NCI-H187 treated with DMSO at 0.1 percent for 48 hours (cell line): ENCODE measurements at regions not wholly inside any gene's neighbourhood (a gene's known extent, or its start where the extent isn't known, plus 50 kb on each side); places are given as distances from the start of the nearest gene placed in this dataset.
A peak's percentile ranks its signal among the peaks of the same experiment; 100 is the strongest.
"Not testable (repeated sequence)": the region's sequence is repeated elsewhere in the genome, so short reads cannot be mapped to it uniquely, and the experiment has no call there.

Experiments used
- DNase-seq: peaks from one replicate; lab custom pipeline; 2025; lab: John Stamatoyannopoulos, UW

DNA sequence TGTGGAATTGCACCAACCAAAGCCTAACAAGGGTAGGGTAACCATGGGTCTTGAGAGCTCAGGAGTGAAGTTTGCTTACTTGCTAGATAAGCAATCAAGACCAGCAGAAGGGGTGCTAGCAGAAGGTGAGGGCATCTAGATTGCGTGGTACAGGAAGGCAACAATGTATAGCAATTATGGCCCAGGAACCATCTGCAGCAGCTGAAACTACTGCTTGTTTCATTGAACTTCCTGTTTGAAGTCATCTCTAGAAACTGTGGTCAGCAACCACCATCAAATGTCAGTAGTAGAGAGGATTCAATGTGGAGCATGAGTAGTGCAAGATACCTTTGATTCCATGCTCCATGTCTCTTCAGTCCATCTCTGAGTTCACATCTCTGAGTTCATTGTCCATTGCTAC lies 462.1 kb upstream of the GRAMD2B start:
- DNase-seq, result no peak

DNA sequence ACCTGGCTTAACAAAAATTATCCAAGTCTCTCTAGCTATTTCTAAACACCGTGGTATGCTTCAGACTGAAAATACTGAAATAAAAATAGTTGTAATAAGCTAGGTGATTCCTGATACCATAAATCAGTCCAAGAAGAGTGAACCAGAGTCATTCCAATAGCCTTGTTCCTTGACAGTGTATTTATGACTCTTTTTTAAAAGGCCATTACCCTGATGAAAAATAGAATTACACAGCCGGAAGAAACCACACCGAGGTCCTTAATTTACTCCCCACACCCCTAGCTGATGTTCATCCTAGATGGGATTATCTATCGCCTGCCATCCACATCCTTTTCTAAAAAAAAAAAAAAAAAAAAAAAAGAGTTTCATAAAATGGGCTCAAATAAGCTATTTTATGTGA lies 457.6 kb upstream of the GRAMD2B start:
- DNase-seq, result no peak

DNA sequence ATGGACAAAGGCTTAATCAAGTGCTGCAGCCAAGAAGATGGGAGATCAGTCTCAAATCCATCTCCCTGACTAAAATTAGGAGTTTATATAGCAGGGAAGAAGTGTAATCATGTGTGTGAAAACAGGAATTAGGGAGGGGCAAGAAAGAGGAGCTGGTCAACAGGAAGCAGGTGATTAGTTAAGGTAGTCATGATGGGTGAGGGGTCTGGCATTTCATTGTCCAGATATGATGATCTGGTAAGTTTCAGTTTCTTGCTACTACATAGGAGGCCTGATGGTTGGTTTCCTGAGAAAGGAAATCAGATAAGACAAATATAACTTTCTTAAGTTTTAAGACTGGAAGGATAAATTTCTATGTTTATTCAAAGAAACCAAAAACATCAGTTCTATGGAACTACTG lies 455.6 kb upstream of the GRAMD2B start:
- DNase-seq, result no peak

DNA sequence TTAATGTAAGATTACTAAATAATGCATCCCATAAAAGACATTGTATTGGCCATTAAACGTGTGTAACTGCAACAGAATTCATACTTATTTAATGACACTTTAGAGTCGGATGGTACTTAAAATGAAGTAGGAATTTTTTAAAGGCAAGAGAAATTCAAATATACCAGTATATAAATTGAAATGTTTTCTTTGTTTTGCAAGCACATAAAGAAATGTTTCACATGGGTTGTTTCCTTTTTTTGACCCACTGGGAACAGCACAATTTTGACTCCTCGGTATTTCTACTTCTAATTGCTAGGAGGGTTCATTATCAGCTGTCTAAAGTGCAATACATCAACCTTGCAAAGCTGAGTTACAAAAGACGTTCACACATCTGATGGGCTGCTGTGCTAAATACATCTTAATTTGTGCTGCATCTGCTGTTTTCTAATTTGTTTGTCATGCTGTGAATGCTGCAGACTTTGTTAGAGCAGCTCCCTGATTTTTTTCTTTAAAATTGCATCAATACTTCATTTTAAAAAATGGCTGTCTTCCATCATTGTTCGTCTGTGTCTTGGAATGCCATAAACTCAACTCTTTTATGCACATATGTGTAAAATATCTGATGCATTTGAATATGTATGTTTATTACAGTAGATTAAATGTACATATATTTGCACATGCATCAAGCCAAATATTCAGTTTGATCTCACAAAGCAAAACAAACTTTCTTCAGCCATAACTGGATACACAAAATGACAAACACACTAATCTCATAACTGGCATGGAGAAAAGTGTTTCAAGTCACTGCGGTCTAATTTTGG lies 454.0 kb upstream of the GRAMD2B start:
- no peak for DNase-seq

DNA sequence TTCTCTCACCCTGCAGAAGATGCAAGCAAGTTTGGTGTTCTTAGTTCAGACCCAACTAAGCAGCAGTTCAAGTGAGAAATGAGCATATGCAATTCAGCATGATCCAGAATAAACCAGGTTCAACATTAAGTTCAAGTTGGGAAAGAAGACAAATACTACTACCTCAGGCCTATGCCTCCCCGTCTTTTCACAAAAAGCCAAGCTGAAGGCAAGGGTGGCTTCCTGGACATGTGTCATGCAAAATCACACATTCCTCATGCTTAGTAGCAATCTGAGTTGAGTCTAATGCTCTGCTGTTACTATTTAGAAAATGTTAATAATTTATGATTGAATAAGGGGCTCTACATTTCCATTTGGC lies 453.4 kb upstream of the GRAMD2B start:
- no peak for DNase-seq

DNA sequence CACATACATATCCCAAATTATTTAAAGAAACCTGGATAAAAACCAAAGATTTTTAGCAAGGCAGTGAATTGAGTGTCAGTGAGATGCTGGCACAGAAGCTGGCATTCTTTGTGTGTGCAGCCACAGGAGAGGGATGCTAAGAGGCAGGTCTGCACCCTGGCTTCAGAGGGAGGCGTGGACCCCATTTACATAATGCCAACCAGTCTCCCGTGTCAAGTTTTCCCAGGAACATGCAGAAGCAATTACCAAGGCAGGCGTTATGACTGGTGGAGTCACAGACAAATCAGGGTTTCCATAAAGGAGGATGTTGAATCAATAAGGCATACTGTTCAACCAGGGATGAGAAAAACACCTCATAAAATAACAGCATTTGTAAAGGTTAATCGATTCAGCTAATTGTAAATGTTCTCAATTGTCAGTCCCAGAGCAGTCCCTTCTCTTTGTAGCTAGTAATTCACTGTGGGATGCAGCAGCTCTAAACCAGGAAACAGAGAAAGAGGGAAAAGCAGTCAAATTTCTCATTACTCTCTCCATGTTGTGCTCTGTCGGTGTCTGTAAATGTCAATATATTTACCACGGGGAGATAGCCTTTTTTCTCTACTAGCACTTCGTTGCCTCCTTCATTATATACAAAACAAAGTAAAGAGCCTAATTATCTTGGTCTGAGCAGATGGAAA lies 452.4 kb upstream of the GRAMD2B start:
- no peak for DNase-seq

DNA sequence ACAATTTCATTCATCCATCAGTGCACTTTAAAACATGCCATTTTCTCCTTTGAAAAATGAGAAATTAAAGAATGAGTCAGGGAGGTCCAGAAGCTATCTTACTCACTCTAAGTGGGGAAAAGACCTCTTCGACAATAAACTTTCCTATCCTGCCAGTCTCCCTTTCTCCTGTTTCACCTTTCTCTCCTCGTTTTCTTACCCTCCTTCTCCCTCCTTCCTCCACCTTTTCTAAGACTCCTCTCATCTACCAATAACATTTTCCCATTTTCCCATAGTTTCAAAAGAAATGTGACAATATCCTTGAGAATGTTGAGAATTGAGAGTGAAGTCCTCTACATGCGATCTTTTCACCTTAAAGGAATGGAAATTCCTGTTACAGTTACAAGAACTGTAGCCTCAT lies 450.5 kb upstream of the GRAMD2B start:
- DNase-seq, result no peak

DNA sequence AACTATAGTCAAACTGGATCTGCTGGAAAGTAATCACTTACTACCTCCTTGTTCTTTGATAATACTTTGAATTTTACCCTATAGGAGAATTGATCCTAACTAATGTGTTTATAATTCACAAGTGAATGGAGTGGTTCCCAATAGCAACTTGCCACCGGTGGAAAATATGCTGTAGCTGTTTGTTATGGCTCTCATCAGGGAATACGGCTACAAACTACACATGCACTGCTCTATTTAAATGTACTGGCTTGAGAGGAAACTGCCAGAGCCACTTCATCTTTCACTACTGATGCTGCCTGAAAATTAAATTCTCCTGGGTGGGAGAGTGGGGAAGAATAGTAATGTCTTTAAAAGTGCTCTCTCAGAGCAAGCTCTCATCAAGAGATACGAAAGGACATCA lies 448.5 kb upstream of the GRAMD2B start:
- no peak for DNase-seq

DNA sequence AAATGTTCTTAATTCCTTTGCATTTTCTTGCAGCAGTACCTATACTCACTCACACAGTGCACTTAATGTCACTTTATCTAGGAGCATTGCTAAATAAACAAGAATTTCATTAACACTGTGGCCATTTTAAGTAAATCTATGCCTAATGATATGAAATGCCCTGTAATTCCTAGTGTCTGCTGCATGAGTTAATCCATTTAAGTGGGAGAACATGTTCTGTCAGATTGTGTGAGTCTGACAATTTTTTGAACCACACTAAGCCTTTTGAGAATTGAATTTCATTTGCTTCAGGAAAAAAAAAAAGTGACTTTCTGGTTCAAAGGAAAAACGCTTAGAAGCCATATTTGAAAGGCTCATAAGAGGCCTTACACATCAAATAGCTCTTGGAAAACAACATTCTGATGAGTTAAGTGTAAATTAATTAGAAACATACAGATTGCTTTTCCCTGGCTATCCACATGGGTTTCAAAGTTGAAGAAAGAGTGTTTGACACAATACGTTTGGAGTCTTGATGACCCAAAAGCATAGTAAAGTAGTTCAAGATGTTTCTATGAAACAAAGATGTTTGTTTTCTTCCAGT lies 446.7 kb upstream of the GRAMD2B start:
- DNase-seq, result no peak

DNA sequence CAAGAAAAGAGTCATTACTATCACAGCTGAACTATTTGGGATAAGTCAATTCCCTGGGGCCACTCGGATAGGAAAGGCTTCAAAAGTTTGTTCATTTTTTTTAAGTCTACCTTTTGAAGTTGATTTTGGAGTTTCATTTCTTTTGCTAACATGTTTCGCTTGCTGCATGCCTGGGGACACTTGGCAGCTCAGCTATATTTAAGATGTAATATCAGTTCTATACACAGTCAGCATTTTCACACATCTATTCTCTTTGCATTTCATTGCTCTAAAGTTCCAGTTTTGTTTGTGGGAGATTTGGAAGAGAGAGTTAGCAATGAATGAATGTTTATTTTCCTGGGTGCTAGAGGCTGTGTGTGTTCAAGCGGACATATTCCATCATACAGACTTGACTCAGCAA lies 445.2 kb upstream of the GRAMD2B start:
- DNase-seq, result no peak

DNA sequence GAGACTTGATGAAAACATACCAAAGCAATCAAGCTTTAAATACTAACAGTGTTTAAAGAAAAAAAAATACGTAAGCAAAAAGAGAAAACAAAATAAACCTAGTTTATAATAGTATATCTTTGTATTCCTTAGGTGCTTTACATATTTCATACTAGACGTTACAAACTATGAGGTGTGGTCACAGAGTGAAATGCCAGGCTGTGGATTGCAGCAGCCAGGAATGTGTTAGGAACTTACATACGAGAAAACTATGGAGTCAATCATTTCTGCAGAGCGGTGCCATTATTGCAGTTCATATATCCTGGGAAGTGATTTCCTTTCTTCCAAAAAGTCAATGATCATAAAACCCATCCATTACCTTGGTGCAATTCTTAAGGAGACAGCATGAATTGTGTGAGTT lies 443.6 kb upstream of the GRAMD2B start:
- no peak for DNase-seq

DNA sequence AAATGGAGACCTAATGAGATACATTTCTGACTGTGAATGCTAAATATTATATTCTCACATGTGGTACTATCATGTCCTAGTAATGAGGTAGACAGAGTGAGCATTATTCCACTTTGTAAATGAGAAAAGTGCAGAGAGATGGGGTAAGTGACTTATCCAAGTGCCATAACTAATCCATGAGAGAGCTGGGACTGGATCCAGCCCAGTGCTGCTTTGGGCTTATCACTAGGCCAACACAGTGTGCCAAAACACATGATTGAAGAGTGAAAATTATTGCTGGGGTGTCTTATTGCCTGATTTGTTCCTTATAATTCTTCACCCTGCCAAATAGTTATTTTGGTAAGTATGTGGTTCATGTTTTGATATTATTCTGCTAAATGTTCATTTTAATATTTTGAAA lies 442.2 kb upstream of the GRAMD2B start:
- DNase-seq, result no peak

DNA sequence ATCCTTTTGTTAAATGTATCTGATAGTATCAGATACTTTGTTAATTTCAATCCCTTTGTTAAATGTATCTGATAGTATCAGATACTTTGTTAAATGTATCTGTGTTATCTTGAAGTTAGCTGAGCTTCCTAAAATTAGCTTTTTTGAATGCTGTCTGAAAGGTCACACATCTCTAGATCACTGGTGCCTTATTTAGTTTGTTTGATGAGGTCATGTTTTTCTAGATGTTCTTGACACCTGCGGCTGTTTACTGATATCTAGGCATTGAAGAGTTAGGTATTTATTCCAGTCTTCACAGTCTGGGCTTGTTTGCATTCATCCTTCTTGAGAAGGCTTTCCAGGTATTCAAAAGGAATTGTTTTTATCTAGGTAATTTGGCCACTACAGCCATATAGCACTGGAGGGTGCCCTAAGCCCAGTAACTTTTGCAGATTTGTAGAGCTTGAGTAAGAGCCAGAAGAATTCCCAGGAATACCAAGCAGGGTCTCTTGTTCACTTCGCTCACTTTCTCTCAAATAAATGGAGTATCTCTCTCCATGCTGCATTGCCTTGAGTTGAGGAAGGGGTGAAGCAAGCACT lies 435.4 kb upstream of the GRAMD2B start:
- no peak for DNase-seq

DNA sequence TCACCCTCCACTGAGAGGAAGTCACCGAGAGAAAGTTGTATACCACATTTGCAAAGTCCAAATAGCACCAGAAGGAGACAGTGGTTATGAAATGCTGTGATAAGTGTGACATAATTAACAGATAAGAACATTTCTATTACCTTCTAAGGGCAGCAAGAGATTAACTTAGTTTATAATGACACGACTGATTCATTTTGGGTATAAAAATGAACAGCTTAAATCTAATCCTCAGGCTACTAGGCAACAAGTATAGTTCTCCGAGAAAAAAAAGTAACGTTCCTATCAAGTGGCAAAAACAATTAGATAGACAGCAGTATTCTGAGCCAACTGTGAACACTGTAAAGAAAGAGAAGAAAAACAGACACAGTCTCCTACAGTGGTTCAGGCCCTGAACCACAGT lies 431.2 kb upstream of the GRAMD2B start:
- DNase-seq, result no peak

DNA sequence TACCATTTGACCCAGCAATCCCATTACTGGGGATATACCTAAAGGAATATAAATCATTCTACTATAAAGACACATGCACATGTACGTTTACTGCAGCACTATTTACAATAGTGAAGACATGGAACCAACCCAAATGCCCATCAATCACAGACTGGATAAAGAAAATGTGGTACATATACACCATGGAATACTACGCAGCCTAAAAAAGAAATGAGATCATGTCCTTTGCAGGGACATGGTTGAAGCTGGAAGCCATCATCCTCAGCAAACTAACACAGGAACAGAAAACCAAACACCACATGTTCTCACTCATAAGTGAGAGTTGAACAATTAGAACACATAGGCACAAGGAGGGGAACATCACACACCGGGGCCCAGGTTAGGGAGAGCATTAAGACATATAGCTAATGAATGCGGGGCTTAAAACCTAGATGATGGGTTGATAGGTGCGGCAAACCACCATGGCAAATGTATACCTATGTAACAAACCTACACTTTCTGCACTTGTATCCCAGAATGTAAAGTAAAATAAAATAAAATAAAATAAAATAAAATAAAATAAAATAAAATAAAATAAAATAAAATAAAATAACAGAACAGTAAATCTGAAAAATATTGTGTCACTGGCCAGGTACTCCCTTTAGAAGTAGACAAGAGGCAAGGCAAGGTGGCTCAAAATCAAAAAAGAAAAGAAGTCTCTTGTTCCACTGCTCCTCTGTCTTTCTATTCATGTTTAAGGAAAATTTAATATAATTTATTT lies 423.8 kb upstream of the GRAMD2B start:
- not testable (repeated sequence) for DNase-seq

DNA sequence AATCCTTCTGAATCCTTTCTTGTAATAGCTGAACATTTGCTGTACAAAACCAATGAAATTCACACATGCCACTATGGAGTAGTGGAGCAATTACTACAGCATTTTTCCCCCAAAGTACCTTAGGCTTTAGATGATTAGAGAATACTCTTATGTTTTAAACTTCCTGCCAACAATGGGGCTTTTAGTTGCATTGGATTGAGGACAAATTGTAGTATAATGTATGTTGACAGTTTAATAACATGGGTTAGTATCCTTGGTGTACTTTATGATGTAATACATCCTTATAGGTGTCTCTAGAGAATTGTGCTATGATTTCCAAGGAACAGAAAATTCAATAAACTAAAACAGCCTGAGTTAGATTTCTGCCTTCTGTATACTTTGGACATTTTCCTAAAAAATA lies 422.7 kb upstream of the GRAMD2B start:
- no peak for DNase-seq

DNA sequence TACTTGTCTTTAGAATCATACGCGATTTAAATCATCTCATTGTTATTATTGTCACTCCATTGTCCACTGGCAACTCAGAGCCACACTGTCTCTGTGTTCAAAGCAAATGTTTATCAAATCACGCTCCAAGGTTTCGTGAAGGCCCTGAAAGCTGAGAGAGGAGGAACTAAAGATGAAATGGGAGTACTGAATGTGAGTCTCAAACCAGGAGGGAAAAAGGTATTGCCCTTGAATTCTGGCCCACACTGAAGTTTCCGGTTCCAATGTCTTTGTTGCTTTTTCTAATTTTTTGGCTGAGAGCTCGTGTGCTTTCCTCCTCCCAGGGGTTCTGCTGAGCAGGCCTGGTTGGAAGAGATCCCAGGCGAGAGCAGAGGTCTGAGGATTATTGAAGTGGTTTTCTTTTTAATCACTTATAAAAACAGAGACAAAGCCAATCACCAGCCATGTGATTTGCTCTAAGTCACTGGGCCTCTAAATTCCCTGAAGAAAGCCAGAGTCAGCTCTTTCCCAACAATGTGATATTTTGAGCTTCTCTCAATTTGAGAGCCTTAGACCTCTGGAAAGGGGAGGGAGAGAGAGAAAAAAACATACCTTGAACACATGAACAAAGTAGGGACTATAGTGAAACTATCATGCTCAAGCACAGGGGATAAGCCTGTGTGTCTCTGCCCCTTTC lies 420.8 kb upstream of the GRAMD2B start:
- DNase-seq, result no peak

DNA sequence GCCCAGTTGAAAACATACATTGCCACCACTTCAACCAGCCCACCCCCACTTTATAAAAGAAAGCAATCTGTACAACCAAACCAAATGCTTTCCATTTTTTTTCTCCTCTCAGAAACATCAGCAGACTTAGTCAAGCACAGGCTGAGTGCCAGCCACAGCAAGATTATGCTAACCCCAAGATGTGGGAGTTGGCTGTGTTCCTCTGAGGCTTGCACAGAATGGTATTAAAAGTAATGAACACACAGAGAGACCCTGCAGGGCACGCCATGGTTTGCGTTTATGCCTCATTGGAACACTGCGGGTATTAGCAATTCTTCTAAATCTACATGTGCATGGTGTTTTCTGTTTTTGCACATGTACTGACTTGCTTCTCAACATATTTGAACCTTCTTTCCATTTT lies 419.9 kb upstream of the GRAMD2B start:
- DNase-seq, result no peak

DNA sequence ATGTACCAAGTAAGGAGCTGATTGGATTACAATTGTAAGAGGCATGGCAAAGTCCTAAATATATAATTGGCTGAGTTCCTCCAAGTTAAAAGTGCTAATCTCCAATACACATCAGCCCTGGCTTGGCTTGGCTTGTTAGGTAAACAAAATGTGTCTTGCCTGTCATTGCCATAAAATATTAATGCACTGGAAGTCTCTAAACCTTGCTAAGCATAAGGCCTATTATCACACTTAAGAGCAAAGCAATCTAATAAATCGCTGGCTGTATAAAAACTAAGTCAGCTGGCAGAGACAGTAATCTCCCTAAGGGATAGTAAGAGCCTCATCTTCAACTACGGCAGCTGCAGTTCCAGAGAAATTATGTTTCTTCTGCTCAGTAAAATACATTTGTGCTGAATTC lies 418.6 kb upstream of the GRAMD2B start:
- peak; percentile 48 for DNase-seq

DNA sequence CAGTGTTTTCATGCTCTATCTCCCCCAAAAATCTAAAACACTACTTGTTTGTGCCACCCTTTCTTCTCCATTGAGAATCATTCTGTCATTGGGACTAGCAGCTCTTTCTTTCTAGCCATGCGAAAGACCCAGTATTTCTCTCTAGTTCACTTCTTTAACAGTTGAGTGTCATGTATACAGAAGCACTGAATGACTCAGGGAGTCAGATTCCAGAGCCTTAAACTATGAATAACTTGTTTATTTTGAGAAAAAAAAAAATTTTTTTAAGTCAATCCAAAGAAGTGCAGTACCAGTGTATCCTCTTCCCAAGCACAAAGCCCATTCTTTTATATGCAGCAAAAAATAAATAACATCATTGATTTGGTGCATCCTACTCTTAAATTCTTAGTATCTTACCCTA lies 415.4 kb upstream of the GRAMD2B start:
- DNase-seq, result no peak

DNA sequence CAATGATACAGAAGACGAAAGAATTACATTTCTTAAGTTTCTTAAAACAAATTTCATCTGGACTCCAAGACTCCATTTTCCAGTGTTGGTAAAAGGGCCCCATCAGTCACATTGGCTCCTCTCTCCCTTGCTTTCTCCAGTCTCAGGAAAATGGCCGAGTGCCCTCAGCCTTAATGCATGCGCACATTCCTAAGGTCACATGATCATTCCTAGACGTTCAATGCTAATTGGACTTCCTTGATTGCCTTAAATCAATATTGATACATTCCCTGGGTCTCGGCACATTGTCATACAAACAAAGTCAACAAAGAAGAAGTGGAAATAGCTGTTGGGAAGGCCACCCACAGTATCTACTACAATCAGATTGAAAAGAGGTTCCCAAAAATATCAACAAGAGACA lies 413.6 kb upstream of the GRAMD2B start:
- DNase-seq, result no peak

DNA sequence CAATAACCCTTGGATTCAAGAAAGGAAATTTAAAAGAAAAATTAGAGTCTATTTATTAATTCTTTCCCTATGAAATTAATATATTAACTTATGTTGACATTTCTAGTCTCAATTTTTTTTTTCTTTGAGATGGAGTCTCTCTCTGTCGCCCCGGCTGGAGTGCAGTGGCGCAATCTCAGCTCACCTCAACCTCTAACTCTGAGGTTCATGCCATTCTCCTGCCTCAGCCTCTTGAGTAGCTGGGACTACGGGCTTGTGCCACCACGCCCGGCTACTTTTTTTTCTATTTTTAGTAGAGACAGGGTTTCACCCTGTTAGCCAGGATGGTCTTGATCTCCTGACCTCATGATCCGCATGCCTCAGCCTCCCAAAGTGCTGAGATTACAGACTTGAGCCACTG lies 411.7 kb upstream of the GRAMD2B start:
- not testable (repeated sequence) for DNase-seq
